ENCODE measurements at regions not wholly inside any gene's neighbourhood (a gene's known extent, or its start where the extent isn't known, plus 50 kb on each side); places are given as distances from the start of the nearest gene placed in this dataset.
A peak's percentile ranks its signal among the peaks of the same experiment; 100 is the strongest.
"Not testable (repeated sequence)": the region's sequence is repeated elsewhere in the genome, so short reads cannot be mapped to it uniquely, and the experiment has no call there.

DNA sequence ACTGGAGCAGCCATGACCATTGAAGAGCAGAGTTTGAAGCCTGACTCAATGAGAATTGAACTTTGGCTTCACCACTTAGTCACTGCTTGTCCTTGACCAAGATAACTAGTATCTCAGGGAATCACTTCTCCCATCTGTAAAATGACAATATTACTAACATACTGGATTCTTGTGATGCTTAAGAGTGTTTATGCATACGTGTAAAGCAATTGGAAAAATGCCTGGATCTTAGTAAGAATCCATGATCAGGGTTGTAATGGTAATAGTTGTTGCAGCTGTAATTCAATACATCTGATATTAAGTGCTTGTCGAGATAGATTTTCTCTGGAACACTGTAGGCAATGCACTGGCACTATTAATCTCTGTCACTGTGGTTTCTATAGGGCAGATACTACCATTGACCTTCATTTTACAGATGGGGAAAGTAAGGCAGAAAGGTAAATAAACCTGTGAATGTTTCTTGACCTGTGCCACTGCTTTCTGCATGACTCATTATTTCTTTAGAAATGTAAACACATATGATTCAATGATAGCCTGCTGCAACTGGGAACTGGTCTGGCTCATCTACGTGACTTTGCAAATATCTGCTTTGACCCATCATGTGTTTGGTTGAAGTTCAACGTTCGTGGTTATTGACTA is 662.5 kb downstream of the PLA2G4A start:
- DNase-seq (ENCODE audit: extremely low read depth, low read depth) = peak; percentile 47

DNA sequence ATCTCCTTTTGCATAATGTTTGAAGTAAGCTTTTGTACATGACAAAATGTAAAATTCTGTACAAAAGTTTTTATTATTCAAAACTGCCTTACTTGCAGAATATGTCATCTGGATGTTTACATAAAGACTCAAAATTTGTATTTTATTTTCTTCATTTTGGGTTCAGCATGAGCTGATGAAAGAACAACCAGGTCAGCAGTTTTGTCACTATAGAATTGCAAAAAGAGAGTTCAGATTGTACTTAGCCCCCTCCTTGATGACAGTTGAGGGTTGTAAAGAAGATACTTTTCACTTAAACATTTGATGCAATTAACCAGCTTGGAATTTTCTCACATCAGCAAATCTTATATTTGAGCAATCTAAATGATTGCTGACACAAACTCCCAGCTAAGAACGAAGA is 669.3 kb downstream of the PLA2G4A start:
- no peak for DNase-seq (ENCODE audit: extremely low read depth, low read depth)

DNA sequence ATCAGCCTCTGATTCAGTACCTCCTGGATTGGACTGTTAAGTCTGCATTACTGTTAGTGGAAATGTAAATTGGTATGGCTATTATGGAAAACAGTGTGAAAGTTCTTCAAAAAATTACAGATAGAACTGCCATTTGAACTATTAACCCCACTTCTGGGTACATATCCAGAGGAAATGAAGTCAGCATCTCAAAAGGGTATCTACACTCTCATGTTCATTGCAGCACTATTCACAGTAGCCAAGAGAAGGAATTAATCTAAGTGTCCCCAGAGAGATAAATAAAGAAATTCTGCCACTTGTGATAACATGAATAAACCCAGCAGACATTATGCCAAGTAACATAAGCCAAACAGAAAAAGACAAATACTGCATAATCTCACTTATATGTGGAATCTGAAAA is 676.0 kb downstream of the PLA2G4A start:
- no peak for DNase-seq (ENCODE audit: extremely low read depth, low read depth)

DNA sequence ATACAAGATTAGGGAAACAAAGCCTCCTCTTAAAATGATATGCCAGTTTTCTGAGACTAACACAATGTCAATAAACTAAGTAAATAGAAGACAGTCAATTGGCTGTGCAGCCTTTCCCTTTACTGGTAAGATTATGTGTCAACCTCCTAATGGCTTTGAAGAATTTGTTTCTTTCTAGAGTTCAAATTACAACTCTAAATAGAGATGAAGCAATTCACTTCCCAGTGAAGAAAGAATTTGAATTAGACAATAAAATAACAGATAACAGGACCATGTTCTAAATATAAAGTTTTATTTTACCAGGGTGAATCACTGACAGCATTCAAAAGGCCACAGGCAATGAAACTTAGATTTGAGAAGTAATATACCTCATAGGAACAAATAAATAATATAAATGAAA is 680.3 kb downstream of the PLA2G4A start:
- DNase-seq (ENCODE audit: extremely low read depth, low read depth) = no peak

DNA sequence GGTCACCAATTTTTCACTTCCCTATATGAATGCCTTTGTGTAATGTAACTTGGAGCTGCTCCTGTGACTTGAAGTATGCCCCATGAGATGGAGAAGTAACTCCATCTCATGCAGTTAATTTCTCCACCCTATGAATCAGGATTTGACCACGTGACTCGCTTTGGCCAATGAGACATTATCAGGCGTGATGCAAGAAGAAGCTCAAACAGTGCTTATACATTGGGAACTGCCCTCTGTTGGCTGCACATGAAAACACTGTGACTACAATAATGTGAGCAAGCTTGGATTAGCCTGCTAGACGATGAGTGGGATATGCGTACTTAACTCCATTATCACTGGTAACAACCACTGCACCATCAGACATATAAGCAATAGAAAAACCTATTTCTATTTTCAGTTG is 684.4 kb downstream of the PLA2G4A start:
- DNase-seq (ENCODE audit: extremely low read depth, low read depth) = no peak

DNA sequence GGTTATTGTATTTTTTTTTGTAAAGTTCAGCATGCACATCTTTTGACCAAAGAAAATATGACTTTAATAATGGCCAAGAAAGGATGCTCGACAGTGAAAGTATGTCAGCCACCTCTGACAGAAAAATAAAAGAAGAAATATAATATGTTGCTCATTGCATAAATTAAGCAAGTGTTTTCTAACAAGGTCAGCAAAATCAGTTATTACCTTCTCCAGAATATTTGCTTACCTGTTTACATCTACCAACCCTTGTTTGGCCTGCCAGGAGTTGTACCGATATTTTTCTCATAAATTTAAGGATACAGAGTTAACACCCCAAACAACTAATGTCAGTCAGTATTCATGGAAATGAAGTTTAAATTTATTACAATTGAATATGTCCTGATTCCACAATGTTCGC is 685.4 kb downstream of the PLA2G4A start:
- no peak for DNase-seq (ENCODE audit: extremely low read depth, low read depth)

DNA sequence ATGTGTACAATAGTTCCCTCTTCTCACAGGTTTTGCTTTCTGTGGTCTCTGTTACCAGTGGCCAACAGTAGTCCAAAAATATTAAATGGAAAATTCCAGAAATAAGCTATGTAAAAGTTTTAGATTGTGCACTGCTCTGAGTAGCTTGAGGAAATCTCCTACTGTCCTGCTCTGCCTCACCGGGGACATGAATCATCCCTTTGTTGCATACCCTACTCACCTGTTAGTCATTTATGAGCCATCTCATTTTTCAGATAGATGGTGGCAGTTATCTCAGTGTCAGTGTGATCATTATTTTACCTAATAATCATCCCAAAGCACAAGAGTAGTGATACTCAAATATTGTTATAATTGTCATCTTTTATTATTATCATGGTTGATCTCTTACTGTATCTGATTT is 688.1 kb downstream of the PLA2G4A start:
- no peak for DNase-seq (ENCODE audit: extremely low read depth, low read depth)

DNA sequence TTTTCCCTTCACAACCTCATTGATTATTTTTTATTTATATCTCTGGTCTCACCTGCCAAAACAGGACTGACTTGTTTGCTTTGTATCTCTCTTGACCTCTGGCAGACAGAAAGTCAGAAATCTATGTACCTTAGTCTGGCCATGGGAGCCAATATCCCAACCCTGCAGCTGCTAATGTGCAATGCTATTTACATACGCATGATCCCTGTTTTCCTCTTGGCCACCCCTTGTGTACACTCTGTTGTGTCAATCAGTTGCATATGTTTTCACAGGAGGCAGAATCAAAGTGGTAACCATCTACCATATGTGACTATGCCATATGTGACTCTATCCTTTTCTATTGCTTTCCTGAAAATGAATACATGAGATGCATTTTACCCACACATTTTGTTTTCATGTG is 688.8 kb downstream of the PLA2G4A start:
- DNase-seq (ENCODE audit: extremely low read depth, low read depth) = no peak

DNA sequence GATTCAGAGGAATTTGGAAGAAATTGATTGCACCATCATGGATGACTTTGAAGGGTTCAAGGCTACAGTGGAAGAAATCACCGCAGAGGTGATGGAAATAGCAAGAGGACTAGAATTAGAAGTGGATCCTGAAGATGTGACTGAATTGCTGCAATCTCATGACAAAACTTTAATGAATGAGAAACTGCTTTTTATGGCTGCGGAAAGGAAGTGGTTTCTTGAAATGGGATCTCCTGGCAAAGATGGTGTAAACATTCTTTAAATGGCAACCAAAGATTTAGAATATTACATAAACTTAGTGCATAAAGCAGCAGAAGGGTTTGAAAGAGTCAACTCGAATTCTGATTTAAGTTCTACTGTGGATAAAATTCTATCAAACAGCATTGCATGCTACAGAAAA is 698.6 kb downstream of the PLA2G4A start:
- DNase-seq (ENCODE audit: extremely low read depth, low read depth) = no peak

DNA sequence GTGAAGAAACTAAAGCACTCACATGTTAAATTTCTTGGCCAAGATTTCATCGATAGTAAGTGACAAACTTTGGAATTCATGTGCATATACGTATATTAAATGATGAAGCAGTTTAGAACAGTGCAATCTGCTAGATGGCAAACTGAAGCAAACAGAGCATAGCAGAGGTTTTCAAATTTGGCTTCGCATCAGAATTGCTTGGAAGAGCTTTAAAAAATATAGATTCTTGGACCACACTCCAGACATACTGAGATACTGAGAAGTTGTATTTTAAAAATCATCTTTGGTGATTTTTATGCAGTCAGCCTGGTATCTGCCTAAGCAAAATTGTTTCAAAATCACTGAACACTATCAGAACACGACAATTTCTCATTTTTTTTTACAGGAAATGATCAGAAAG is 709.2 kb downstream of the PLA2G4A start:
- no peak for DNase-seq (ENCODE audit: extremely low read depth, low read depth)

DNA sequence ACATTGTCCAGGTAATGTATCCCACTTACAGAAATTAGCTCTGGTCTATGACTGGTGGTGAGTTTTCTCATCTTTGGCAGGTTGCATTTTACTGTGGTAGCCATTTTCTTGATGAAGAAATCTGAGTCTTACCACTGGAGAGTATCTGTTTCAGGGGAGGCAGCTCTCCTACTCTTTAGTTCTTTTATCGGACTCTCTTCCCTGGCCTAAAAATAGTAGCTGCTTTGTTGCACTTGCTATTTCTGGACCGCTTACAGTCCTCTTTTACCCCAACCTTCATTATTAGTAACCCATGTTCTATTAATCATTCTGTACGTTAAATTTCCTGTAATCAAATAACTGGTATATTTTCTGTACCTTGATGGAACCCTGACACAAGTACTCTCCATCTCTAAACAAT is 720.8 kb downstream of the PLA2G4A start:
- DNase-seq (ENCODE audit: extremely low read depth, low read depth) = no peak

DNA sequence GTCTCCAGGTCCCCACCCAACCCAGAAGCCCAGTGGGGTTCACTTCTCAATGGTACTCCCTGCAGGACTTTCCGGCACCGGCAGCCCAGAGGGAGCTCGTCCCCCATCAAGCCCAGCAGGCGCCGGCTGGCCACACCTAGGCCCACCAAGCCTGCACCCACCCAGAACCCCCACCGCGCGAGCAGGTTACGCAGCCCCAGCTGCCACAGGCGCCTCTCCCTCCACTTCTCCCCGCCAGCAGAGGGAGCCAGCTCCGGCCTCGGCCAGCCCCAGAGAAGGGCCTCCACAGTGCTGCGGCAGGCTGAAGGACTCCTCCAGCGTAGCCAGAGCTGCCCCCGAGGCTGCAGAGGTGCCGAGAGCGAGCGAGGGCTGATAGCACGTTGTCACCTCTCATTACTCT is 722.3 kb downstream of the PLA2G4A start:
- no peak for DNase-seq (ENCODE audit: extremely low read depth, low read depth)

DNA sequence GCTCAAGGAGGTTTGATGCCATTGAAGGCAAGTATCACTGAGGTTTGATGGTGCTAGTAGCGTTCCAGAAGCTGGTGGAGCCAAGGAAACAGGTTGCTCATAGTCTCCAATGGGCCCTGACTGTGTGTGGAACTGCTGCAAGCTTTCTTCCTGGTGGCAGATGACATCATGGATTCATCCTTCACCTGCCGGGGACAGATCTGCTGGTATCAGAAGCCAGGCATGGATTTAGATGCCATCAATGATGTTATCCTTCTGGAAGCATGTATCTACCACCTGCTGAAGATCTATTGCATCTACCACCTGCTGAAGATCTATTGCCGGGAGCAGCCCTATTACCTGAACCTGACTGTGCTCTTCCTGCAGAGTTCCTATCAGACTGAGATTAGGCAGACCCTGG is 734.4 kb downstream of the PLA2G4A start:
- DNase-seq (ENCODE audit: extremely low read depth, low read depth) = no peak

DNA sequence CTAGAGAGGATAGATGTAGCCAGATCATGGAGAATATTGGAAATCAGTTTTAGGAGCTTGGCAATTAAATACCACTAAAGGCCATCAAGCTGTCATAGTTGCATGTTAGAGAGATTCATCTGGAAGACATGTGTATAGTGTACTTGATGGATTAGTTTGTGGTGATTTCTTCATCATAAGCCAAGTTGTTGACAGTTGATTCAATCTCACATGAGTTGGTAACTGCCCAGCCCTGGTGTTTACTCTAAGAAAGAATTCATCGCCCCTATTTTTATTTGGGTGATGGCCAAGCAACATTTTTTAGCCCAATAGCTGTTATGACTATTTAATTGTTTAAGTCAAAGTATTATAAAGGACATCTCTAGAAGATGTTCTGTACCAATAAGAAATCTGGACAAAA is 737.6 kb downstream of the PLA2G4A start:
- no peak for DNase-seq (ENCODE audit: extremely low read depth, low read depth)

DNA sequence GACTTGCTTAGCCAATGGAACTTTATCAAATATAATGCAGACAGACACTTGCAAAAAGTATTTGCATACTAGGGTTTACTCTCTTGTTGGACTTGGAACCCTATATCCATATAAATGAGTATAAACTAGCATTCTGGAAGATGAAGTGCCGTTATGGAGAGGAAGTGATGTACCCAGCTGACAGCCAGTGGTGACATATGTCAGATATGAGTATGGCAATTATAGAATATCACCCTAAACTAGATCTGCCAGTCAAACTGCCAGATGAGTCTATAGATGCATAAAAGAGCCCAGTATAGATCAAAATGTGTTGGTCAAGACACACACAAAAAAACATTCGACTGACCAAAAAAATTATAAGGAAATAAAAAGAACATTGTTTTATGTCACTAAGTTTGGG is 739.3 kb downstream of the PLA2G4A start:
- DNase-seq (ENCODE audit: extremely low read depth, low read depth) = no peak

DNA sequence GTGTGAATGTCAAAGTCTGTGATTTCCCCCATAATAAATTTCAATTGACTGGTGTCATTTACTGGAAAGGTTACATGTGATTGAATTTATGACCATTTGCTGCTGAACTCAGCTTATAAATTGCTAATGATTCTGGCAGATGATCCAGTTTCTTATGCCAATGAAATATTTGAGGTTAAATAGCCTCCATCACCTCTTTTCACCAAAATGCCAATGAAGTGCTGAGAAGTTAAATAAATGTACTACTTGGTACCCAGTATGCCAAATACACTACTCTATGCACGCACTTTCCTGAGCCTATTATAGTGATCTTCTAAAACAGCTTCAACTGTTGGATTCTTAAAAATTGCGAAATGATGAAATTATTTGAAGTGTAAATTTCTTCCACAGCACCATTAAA is 741.4 kb downstream of the PLA2G4A start:
- DNase-seq (ENCODE audit: extremely low read depth, low read depth) = no peak

DNA sequence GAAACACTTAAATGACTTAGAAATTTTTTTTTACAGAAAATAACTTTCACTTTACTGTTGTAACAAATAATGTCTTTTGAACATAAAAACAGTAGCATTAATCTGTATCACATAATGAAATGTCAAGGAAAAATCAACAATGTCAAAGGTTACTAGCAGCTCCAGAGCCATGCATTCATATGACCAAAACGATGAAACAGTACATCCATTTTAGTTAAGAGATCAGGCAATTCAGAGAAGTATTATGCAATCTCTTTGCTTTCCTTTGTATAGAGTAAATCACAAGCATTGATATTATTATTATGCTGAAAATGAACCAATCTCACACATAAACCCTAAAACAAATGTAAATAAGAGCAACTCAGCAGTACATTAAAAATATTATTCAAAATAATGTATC is 748.9 kb downstream of the PLA2G4A start:
- DNase-seq (ENCODE audit: extremely low read depth, low read depth) = no peak

DNA sequence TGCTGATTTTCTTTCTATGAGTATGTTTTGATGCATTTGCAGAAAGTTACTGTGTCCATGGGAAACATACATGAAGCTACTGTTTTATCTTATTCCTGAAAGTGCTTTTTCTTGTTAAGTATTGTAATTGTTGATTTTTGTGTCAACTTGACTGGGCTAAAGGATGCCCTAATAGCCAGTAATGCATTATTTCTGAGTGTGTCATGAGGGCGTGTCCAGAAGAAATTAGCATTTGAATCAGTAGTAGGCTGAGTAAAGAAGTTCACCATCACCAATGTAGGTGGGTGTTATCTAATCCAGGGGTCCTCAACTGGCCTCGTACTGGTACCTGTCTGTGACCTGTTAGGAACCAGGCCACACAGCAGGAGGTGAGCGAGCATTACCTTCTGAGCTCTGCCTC is 760.2 kb downstream of the PLA2G4A start:
- DNase-seq (ENCODE audit: extremely low read depth, low read depth) = no peak

DNA sequence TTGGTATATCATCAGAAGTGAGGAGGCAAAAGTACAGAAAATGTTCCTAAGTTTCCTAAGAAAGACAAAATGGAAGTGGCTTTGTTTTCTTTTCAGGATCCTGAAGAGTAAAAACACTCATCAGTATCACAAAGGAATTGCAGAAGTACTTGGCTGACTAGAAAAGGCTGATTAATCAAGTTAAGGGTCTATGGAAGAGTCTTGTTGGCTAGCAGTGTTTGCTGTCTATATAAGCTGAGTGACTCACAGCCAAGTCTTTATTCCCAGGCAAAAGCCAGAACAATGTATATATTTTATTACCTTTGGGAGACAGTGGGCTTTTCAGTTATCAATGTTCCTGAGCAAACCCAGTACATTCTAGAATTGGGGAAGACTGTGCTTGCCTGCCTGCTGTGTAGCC is 777.0 kb downstream of the PLA2G4A start:
- DNase-seq (ENCODE audit: extremely low read depth, low read depth) = no peak

DNA sequence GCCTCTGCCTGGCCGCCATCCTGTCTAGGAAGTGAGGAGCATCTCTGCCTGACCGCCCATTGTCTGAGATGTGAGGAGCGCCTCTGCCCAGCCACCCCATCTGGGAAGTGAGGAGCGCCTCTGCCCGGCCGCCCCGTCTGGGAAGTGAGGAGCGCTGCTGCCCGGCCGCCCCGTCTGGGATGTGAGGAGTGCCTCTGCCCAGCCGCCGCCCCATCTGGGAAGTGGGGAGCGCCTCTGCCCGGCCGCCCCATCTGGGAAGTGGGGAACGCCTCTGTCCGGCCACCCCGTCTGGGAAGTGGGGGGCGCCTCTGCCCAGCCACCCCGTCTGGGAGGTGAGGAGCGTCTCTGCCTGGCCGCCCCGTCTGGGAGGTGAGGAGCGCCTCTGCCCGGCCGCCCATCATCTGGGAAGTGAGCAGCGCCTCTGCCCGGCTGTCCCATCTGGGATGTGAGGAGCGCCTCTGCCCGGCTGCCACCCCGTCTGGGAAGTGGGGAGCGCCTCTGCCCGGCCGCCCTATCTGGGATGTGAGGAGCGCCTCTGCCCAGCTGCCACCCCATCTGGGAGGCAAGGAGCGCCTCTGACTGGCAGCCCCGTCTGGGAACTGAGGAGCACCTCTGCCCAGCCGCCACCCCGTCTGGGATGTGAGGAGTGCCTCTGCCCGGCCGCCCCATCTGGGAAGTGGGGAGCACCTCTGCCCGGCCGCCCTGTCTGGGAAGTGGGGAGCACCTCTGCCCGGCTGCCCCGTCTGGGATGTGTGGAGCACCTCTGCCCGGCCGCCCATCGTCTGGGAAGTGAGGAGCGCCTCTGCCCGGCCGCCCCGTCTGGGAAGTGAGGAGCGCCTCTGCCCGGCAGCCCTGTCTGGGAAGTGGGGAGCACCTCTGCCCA is 787.3 kb downstream of the PLA2G4A start:
- DNase-seq (ENCODE audit: extremely low read depth, low read depth) = not testable (repeated sequence)

DNA sequence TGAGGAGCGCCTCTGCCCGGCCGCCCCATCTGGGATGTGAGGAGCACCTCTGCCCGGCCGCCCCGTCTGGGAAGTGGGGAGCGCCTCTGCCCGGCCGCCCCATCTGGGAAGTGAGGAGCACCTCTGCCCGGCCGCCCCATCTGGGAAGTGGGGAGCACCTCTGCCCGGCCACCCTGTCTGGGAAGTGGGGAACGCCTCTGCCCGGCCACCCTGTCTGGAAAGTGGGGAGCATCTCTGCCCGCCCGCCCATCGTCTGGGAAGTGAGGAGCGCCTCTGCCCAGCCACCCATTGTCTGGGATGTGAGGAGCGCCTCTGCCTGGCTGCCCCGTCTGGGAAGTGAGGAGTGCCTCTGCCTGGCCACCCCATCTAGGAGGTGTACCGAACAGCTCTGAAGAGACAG is 788.1 kb downstream of the PLA2G4A start:
- not testable (repeated sequence) for DNase-seq (ENCODE audit: extremely low read depth, low read depth)

DNA sequence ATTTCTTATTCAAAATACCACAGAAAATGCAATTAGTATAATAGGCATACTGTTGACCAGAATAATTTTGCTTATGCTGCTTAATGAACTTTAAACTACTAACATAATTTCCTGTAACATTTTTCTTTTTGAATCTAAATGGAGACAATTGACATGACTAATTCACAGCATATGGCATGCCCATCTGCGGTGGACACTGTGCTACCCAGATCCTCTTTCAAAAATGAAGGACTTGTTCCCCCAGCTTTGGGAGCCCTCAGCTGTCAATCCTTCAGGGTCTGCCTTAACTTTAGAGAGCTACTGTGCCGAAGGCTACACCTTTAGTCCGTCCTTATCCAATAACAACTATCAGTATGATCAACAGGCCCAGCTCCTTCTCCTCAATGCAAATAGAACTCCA is 789.0 kb downstream of the PLA2G4A start:
- no peak for DNase-seq (ENCODE audit: extremely low read depth, low read depth)
